ENCODE measurements at regions not wholly inside any gene's neighbourhood (a gene's known extent, or its start where the extent isn't known, plus 50 kb on each side); places are given as distances from the start of the nearest gene placed in this dataset.

DNA sequence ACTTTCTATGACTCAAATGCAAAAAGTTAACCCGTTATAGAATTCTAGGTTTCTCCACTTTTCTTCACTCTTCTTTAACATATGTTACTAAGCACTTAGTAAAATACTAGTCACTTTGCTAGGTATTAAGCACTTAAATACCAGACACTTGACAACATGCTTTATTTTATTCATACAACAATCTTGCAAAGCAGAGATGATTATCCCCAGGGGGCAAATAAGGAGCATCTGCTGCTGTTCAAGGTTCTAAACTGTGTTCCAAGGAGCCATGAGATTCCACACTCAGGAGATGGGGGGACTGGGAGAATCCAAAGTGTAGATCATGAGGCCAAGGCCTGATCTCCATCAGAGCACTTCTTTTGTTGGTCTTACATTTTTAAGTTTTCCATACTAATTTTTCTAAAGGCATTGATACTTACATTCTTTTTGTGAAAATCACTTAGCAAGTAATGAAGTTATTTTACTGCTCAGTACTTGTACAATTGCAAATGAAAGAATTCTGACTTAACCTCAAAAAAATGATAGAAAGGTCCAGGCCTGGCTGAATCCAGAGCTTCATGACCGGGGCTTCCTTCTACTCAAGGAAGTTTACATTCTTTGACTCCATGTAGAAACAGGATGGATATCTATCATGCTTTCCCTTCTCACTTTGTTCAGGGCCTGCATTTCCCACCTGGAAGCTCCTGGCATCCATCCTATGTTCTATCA is 504.4 kb upstream of the WWC1 start:
- DNase-seq, result no peak

DNA sequence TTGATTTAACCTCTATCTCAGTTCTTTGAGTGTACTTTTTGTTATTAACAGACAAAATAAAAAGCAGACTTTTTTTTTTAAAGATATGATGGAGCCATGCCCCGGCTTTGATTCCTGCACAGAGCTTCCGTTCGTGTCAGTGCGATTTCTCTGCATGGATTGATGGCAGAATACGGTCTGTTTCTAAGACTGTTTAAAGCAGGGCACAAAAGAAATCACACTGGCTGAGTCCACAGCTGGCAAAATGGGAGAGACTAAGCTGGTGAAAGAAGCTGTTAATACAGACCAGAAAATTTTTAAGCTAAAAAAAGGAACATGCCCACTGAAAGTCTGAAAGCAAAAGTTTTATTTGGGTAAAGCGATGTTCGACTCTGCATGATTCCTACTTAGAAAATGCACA is 501.4 kb upstream of the WWC1 start:
- DNase-seq, result no peak

DNA sequence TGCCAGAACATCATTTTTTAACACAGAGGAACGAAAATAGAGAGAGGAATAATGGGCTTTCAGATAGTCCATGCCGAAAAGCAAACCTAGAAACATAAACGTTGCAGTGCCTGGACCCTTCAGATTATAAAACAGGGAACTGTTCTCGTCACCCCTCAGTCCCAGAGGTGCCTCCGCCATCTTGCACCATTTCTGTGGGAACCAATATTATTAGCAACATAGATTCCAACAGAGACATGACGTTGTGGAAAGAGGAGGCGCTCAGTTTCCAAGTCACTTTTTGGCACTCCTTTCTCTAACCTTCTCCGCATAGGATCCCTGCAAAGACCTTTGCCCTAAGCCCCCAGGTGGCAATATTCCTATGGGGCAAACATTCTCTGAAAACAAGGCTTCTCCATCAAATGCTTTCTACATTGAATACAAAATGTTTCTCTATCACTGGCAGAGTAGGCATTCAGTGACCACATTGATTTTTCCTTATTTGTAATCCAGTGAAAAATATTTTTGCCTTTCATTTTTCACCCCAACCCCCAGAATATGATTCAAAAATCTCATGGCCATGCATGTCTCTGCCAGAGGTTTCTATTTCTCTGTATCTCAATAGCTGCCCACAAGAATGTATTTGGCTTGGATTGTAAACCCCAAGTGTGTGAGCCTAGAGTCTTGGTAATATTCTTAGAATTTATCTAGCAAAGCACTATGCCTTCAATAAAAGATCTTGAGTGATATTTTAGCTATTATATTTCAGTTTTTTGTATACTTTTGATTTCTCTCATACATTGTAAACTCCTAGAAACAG is 500.8 kb upstream of the WWC1 start:
- no peak for DNase-seq

DNA sequence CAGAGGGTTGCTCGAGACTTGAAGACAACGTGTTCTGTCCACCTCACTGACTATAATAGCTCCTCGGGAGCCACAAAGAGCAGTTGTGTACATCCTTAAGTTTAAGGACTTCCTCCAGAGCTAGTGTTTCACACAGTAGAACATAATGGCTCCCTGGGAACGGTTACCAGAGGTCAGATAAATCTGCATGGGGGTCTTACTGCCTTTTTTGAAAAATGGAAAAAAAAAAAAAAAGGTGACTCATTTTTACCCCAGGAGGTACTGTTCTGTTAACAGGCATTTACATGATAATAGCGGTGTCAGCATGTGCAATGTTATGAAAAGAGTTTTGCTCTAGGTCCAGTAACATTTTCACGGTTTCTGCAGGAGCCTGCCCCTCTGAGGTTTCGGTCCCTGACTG is 498.9 kb upstream of the WWC1 start:
- no peak for DNase-seq

DNA sequence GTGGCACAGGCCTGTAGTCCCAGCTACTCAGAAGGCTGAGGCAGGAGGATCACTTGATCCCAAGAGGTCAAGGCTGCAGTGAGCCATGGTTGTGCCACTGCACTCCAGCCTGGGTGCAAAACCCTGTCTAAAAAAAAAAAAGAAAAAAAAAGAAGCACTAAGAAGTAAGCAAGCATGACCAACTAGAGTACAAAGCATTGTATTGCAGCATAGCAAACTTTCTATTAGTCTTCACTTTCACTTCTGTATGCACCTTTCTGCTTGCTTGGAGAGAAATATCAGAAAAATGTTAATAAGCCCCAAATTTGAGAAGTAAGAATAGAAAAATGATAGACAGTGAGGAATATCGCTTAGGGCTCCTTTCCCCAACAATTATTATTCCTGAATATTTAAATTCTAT is 497.7 kb upstream of the WWC1 start:
- DNase-seq, result no peak

DNA sequence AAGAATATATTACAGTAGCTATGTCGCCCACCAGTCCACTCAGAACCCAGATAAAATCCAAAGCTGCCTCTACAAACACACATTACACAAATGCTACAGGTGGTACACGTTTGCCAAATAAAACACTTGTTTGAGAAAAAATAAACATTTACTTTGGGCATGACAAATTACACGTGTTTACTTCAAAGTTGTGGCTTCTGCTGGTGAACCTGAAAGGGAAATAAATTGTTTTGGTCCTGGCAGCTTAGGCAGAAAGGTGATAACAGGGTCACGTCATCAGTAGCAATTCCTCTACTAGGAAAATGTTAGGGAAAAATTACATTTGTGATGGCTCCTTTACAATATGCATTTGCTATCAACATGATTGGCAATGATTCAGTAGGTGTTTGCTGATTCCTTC is 497.3 kb upstream of the WWC1 start:
- DNase-seq, result no peak

DNA sequence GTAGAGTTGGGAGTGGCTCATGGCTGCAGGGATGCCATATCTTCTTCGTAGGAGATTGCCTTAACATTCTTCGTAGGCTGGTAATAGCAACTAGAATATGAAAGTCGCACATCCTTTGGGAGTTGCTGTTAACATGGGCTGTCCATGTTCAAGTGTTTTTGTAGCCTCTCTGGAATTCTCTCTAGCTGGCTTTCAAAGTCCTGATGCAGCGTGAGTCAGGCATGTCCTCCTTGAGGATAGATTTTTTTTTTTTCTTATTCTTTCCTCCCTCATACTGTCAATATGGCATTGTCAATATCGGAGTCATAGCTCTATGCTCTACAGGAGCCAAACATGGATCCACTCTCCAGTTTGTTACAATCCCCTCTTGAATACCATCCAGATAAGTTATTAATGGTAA is 494.8 kb upstream of the WWC1 start:
- DNase-seq, result no peak

DNA sequence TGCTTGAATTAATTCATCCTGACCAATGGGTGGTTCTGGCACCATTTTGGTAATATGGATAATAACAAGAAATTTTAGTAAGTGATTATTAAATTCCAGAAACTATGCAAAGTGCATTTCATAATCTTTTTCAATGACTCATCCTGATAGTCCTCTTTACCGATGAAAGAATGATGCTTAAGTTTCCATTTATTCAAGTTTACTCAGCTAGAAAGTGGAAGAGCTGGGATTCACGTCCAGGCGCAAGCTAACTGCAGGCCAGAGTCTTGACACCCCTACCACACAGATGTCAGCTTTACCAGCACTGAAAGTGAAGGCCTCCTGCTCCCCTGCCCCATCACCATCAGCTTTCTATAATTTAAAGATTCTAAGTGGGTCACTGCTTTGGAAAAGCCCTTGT is 493.5 kb upstream of the WWC1 start:
- DNase-seq, result no peak

DNA sequence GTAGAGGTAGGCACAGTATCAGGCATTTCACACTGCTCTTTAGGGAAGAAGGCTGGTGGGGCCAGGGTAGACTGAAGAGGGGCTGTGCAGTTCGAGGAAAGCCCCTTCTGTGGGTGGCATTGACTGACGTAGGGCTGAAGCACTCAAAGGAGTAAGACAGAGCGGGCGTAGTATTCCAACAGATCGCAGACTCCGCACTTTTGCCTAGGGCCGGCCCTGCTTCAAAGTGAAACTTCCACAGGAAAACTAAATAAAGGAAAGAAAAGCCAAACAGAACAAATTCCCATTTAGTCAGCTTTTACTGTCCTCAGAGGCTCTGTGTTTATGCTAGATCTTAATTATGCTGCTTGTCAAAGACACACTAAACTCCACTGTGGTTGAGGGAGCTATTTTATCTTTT is 493.0 kb upstream of the WWC1 start:
- DNase-seq, result no peak

DNA sequence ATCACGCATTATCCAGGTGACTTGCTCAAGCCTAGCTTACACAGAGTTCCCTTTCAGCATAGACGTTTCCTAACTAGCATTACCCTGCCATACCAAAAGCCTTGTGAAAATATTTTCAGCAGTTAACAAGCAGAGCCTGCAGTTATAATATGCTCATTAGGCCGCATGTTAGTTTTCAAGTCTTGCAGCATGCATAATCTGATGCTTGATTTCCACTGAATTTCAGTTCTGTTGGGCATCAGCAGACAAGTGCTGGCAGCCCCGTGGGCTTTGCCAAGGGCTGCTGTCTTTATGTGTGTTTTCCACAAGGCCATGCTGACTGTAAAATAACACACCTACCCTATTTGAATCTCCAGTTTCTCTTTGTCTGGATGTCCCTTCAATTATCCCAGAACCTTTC is 491.0 kb upstream of the WWC1 start:
- DNase-seq, result no peak

DNA sequence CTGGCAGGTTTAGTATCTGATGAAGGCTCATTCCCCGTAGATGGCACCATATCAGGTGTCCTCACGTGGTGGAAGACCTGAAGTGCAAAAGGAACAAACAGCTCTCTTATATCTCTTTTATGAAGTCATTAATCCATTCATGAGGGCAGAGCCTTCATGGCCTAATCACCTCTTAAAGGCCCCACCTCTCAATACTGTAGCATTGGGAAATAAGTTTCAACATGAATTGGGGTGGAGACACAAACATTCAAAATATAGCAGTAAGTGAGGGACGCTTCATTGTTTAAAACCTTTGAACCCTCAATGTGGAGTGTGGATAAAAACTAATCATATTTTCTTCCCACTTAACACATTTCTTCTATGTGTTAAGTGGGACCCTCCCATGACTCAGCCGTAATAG is 489.4 kb upstream of the WWC1 start:
- no peak for DNase-seq

DNA sequence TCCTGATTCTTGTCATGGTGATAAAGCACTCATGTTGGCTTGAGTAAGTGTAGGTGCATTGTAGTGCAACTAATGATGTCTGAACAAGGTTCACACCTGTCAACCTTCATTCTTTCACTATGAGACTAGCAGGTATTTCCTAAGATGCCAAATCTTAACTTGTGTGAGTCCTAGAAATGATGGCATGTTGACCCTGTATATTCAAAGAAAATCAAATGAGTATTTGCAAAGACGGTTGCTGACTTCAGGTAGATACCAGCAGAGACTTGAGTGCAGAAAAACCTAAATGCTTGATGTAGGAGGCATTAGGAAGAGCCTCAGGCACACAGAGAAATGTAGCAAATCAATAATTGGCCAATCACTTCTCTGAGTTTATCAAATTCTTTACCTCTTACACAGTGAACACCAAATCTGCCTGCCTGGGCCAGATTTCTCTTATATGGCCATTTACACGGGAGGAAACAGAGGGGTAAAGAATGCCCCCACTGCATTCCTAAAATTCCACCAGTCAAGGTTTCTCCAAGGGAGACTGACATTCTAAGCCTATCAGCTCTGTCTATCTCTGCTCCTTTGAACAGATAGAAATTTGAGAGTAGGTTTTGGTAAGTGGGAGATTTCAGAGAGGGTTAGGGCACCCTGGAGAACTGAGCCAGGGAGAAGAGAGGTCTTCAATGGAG is 488.6 kb upstream of the WWC1 start:
- no peak for DNase-seq

DNA sequence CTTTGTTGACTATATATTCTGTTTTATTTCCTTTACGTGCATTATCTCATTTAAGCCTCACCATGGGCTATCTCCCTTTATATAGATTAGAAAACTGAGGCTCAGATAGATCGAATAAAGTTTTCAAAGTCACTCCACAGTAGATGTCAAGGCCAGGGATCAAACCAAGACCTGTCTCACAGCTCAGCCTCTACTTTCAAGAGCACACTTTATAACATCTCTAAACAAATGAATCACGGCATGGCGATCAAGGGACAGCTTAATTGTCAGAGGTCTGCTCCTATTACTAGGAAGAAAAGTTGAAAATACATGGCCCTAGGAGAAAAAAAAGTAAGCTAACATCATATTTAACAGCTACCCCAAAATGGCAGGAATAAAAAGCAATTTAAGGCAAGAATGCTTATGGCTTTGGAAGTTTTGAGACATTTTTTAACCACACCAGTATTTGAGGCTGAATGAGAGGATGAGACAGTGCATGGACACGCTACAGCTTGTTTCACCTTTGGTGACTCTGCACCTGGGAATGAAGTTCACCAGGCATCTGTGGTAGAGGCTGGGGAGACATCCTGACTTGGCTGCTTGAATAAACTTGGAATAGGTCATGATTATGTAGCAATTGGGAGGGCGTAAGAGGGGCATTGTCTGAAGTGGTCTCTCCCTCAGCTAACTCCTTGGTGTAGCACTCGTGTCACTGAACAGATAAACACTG is 486.8 kb upstream of the WWC1 start:
- no peak for DNase-seq

DNA sequence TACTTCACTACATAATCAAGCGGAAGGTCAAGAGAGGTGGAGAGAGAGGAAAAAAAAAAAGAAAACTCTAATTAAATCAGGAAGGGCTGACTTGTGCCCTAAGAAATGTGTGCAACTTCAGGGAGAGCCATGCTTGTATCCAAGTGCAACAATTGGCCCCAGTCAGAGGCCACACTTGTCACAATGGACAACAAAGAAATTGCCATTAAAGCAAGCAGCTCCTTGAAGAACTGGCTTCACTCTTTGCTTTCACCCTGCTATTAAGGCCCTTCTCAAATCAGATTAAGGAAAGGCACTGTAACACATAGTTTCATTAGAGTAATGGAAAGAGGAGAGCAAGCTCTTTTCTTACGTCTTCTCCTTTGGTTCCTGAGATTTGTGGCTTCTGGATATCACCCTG is 480.9 kb upstream of the WWC1 start:
- no peak for DNase-seq

DNA sequence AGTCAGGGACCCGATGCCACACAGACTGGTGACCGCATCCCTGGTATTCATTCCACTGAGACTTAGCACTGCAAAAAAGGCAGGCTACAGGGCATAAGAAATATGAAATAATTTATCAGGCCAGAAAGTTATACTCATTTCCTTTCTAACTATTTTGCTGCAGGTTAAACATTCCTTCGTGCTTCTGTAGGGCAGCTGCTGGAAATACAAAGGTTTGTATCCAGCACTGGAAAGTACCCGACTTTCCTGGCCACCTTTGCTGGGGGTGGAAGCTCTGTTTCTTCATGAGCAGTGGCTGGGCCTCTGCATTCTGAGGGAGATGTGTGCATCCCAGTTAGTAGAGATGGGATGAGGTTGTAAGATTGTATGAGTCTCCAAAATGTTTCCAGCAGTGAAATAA is 478.6 kb upstream of the WWC1 start:
- DNase-seq, result no peak

DNA sequence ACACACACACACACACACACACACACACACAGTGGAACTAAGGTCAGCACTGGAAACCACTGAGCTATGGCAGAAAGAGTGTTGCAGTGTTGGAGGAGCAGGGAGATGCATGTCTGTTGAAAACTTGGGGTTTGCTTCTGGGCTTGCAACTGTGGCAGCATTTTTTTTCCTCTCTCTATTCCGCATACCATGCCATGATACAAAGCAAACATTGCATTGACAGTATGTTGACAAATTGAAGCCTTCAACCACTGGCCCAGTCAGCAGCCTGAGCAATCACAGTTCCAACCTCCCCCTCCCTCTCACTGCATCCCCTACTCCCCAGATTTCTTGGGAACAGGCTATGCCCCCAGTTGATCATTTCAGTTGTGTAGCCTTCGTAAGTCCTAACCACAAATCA is 478.1 kb upstream of the WWC1 start:
- DNase-seq, result no peak

DNA sequence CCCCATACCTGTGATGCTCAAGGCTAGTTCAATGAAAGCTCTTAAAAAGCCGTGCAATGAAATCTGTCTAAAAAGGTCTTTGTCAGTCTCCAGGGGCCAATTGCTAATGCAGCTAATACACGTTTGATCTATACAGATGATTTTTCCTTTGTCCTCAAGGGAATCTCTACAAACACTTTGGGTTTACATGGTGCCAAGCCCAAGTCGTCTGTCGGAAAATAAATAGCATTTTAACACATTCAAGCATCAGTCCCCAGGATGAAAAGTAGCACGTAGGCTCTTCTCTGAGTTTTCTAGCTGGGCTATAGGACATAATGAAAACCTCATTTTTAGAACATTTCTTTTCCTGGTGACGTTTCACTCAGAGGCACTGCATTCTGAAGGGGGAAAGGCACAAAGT is 477.4 kb upstream of the WWC1 start:
- DNase-seq, result no peak

DNA sequence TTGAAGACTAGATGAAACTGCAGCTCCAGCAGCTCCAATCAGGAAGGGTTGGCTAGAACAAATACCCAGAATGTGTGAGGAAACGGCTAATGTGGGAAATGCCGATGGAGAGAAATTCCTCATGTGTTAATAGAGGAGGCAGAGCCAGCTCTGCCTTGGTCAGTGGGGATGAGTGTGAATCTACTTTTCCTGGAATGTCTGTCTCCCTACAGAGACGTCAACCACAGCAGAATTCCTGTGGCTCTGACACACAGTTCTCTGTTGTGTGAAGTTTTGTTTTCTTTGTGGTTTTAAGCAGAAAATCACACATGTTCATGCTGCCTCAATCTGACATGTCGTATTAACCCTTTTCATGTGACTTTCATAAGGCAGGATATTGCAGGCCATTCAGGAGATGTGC is 476.6 kb upstream of the WWC1 start:
- no peak for DNase-seq

DNA sequence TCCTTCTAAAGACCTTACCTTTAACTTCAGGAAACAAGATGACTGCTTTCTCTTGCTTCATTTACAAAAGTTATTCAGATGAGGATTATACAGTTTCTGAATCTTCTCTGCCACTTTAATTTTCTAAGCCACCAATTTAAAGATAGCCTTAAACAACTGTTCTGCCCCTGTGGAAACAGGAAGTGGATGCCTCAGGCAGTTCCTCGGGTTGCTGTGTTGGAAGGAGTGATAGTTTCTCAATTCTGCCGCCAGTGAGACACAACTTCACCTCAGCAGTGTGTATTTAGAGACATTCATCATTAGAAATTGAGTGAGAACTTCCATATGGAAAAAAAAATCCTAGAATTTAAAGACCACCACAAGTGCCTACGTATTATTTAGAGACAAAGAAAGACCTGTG is 475.1 kb upstream of the WWC1 start:
- DNase-seq, result no peak

DNA sequence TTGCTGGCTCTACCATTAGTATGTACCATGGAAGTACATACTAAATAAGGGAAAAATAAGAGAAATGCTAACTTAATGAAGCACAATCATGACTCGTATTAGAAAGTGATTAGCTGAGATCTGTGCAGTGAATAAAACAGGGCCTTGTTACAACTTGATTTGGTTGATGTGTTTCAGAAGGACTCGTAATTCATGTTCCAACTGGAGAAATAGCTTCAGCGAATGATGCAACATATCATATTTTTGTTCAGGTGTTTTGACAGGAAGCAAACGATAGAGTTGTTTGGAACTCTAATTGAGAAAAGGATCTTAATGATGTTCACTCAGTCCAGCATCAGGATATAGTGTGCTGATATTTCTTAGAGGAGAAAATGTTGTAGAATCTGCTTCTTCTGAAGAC is 474.6 kb upstream of the WWC1 start:
- no peak for DNase-seq

DNA sequence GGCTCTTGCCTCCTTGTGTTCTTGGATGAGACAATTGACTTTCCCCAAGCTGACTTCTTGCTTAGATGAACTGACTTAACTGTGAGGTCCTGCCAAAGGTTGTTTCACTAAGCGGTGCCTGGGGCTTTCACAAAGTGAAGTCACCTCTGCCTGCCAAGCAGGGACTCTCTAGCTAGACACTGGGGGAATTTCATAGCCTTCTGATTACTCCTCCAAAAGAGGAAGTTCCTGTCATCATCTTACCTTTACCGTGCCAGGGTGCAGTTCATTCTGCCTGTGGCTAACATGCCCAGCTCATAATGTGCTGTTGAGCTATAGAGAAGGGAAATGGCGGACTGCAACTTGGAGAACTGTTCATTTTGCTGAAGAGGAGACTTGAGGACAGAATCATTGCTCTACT is 472.0 kb upstream of the WWC1 start:
- DNase-seq, result no peak

DNA sequence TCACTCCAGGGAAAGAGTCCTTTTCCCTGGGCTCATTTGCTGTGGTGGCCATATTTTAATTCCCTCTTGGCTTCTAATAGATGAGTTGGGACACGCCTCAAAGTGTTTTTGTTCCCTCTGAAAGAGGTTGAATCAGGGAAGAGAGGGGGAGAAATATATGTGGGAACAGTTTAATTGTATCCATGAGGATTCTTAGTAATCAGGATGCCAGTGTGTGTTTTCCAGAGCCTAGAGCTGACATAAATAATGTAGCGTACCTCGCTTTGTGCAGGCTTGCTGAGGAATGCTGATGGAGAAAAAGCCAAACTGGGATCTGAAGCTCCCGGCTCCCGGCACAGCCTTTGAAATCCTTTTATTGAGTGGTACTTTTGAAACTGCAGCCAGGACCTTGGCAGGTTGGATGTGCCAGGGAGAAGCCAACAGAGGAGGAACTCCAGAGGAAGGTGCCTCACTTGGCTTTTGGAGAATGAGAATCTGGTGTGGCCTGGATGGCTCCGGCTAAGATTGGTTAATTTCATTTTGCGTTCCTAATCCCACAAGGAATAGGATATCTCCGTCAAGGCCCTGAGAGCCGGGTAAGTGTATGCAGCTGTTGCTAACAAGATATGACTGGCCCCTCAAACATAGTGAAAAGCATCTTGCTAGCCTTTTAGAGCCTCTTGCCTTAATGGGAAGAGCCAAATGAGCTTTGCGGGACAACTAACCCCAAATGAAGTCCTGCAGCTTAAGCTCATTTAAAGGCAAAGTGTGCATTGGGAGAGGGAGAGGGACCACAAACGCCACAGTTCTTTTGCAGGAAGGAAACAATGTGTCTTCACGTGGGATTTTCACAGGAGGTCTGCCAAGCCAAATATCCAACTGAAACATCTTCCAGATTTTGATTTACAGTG is 471.1 kb upstream of the WWC1 start:
- DNase-seq, result no peak

Data from muscle of arm (tissue), 1 donor.